NCI-H2081 treated with DMSO at 0.1 percent for 48 hours (cell line): ENCODE measurements at regions not wholly inside any gene's neighbourhood (a gene's known extent, or its start where the extent isn't known, plus 50 kb on each side); places are given as distances from the start of the nearest gene placed in this dataset.
"Not testable (repeated sequence)": the region's sequence is repeated elsewhere in the genome, so short reads cannot be mapped to it uniquely, and the experiment has no call there.

Experiments
- DNase-seq: peaks from one replicate; lab custom pipeline; 2025; lab: John Stamatoyannopoulos, UW

DNA sequence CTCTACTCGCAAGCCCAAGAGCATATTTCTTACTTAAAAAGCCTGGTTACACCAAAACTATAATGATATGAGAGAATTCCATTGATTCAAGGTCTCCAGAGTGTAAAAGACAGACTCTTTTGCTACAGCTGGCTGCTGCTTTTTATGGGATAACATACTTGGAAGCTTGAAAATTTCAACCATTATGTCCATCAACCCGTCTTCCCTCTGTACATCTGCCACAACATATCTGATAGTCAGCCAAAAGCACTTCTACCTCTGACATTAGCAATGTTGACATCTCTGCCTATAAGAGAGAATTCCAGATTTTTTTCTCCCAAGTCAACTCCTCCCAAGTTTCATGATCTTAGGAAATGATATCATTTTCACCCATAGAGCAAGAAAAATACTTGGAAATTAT lies 54.4 kb upstream of the IQCM start:
- no peak for DNase-seq

GRCh38 chr4:149881744-149882143 lies 66.1 kb upstream of the IQCM start:
- DNase-seq = no peak

DNA sequence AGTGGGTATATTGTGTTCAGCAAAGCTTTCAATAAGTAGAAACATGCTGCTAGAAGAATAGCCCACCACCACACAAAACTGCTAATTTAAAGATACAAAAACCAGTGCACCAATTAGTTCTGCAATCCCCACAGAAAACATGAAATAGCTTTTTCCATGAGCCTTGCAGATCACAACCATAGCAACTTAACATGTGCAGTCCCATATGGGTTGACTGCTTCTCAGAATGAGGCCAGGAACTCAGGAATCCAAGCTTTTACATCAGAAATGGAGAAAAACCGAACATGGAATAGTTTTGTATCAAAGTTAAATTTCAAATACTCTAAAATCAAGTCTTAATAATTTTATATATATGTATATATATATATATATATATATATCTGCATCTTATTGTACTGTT lies 66.6 kb upstream of the IQCM start:
- DNase-seq = no peak

DNA sequence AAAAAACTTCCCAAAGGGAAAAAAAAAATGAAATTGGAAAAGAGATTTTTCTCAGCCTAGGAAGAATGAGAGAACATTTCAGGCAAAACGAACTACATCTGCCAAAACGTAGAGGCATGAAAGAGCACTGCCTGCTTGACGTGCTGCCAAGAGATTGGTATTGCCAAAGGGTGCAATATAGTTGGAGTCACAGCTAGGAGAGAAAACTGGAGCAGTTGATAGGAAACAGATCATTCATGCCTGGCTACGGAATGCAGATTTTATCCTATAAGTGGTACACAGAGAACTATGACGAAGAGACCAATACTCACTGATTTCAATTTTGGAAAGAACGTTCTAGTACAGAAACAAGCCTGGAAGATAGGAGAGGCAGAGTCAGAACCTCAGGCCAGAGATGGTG lies 68.4 kb upstream of the IQCM start:
- no peak for DNase-seq

GRCh38 chr4:149884529-149885181 lies 69.0 kb upstream of the IQCM start:
- no peak for DNase-seq

- DNase-seq = no peak
These were observed 70.3 kb upstream of the IQCM start for GRCh38 chr4:149885896-149886295.

- DNase-seq = no peak
These were observed 71.3 kb upstream of the IQCM start for GRCh38 chr4:149886786-149887490.

DNA sequence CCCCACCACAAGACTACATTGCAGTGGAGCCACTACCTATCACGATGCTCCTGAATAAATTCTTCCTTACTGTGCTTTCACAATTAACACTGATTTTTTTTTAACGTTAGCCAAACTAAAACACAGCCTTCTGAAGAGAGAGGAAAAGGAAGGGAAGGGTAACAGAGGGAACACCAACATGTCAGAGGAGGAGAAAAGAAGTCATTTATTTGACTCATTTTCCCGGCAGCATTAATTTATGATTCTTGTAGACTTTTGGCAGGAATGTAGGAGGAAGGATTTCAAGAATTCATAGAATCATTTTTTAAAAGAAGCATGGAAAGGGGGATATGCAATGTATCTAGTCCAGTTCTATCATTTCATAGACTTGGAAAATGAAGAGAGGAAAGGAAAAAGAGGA lies 74.3 kb upstream of the IQCM start:
- DNase-seq = no peak

DNA sequence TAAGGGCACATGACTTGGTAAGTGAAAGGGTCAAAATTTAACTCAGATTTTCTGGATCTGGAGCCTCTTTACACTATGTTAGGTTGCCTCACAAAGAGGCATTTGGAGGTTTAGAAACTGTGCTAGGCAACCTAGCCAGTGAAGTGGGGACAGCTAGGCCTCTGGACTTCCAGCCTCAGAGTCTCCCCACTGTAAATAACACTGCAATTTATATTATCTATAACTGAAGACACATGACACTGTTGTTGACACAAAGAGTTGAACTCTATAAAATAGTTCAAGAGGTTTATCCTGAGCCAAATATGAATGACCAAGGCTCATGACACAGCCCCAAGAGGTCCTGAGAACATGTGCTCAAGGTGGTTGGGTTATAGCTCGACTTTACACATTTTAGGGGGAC lies 74.9 kb upstream of the IQCM start:
- DNase-seq = no peak

DNA sequence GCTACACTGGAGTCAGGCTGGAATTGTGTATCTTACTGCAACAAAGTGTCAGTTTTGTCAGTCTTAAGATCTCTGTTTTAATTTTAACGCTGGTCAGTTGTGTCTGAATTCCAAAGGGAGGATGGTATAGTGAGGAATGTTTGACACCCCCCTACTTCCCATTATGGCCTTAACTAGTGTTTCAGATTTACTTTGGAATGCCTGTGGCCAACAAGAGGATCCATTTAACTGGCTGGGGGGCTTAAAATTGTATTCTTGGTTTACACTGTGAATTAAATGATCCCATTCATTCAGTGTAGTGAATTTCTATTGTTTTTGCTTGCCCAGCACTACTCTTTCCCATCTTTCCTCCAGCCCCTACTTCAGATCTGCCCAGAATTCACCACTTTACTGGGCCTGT lies 75.8 kb upstream of the IQCM start:
- DNase-seq = no peak

DNA sequence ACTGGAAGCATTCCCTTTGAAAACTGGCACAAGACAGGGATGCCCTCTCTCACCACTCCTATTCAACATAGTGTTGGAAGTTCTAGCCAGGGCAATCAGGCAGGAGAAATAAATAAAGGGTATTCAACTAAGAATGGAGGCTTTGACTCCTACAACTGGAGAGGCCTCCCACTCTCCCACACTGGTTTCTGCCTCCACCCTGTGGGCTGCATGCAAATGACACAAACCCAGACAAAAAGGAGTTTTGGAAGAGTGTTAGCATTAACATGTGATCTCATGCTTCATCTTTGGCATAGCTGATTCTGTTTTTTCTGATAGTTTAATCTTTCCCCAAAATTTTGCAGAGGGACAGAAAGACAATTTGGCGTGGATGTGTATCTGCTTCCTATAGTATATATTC lies 80.8 kb upstream of the IQCM start:
- no peak for DNase-seq

GRCh38 chr4:149897783-149898182 lies 82.1 kb upstream of the IQCM start:
- DNase-seq = no peak

DNA sequence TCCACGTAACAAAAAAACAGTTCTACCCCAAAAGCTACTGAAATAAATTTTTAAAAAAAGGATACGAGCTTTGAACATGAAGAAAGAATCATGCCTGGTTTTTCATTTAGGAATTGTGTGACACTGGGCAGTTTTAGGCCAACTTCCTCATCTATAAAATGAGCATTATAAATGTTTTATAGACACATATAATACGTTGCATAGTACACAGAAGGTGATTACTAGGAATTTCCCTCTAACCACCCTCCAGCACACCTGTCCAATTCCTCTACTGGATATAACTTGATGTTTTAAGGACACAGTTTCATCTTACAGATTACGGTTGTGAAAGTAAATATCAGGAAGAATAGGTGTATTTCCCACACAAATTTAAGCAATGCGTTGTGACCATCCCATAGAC lies 85.5 kb upstream of the IQCM start:
- DNase-seq = no peak

- DNase-seq = no peak
These were observed 86.6 kb upstream of the IQCM start for GRCh38 chr4:149902242-149902641.

- DNase-seq = no peak
These were observed 94.5 kb upstream of the IQCM start for GRCh38 chr4:149910177-149910576.

DNA sequence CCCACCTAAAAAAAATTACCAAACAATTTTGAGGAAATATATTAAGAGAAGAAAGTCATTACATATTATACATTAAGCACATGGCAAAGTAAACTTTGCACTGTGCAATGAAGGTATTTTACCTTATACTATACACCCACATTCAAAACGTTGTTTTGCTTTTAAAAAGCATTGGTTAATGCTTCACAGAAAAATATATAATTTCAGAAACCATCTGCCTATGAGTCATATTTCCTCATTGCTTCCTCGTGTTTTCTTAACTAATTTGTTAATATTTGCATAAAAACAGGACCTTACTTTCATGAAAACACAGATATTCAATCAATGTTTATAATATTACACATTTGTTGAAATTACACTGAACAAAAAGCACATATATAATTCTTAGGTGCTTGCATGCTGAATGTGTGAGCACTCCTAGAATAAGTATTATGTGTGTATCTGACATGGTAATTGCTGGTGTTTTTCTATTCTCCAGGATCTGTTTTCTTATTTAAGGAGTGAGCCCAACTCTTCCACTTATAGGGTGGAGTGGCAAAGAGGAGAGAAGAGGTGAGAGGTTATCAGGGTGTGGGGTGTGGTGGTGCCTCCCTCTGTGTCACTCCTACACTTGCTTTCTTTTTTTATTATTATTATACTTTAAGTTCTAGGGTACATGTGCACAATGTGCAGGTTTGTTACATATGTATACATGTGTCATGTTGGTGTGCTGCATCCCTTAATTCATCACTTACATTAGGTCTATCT lies 95.1 kb upstream of the IQCM start:
- DNase-seq = no peak

DNA sequence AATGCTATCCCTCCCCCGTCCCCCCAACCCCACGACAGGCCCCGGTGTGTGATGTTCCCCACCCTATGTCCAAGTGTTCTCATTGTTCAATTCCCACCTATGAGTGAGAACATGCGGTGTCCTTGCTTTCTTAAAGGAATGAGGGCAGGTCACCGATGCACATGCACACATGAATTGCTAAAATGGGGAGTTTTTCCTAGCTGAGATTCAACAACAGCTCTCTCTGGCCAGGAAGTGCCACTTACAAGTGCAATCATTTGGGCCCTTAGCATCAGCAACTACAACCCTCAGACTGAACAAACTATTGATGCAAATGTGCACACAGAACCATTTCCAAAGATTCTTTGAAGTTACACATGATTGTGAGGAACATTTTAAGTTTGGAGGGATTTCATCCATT lies 95.7 kb upstream of the IQCM start:
- no peak for DNase-seq

DNA sequence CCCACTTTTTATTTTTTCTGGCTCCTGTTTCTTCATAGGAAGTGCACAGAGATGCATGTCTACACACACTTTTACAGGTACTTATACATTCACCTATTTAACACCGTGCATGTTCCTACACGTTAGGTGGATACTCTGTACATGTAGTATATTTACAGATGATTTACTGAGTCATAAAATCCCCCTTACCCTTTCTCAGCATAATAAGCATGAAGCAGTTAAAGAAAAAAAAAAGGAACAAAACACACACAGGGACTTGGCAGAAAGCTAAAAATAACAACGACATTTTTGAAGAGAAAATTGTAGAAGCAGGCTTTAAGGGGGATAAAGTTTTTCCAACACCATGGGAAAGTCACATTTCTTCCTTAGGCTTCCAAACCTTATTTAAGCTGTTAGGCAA lies 96.4 kb upstream of the IQCM start:
- no peak for DNase-seq

DNA sequence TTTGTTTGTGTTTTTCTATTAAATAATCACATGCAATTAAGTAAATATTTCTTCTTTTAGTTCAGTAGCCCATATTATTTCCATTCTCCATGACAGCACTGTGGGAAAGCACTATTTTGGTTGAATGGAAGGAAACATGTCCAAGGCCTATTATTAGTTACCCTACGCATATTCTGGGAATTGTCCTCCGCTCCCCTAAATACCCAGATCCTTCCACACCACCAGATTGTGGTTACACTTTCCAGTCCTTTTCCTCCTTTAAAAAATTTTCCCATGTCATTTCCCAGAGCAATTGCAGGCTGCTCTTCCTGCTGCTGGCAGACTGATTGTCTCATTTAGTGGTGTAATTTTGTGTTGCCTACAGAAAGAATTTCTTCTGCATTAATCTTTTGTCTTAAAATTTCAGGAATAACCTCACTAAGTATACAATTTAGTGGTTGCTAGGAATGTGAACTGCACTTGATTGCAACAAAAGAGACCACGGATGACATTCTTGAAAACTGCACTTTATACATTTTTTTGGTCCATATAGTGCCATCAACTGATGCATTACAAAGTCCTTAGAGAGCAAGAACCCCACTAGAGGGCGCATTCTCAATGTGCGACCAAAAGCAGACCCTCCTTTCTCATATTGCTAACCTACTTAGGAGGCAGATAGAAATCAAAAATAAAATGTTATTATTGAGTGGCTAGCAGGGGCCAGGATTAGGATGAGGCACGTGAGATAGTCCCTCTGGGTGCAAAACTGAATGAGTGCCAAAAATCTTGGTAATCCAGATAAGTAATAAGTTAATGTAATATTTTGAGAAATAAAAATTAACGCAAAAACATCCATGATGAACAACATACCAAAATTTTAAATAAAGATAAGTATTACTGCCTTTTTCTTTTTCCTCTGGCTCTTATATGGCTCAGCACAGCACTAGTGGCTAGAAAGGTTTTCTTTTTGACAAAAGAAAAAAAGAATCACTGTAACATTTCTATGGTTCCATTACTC lies 98.8 kb upstream of the IQCM start:
- DNase-seq = no peak

DNA sequence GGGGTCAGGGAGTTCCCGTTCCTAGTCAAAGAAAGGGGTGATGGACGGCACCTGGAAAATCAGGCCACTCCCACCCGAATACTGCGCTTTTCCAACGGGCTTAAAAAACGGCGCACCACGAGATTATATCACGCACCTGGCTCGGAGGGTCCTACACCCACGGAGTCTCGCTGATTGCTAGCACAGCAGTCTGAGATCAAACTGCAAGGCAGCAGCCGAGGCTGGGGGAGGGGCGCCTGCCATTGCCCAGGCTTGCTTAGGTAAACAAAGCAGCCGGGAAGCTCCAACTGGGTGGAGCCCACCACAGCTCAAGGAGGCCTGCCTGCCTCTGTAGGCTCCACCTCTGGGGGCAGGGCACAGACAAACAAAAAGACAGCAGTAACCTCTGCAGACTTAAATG lies 100.1 kb upstream of the IQCM start:
- not testable (repeated sequence) for DNase-seq

- DNase-seq = no peak
These were observed 108.1 kb upstream of the IQCM start for GRCh38 chr4:149923736-149924135.

- DNase-seq = no peak
These were observed 111.9 kb upstream of the IQCM start for GRCh38 chr4:149927514-149927913.
